HT1080 (cell line): ENCODE measurements at regions not wholly inside any gene's neighbourhood (a gene's known extent, or its start where the extent isn't known, plus 50 kb on each side); places are given as distances from the start of the nearest gene placed in this dataset.
"Not testable (repeated sequence)": the region's sequence is repeated elsewhere in the genome, so short reads cannot be mapped to it uniquely, and the experiment has no call there.

Experiments
- DNase-seq: peaks from one replicate; pipeline ENCODE4 v3.0.0-alpha.2; 2015; ENCODE audit warnings: low read depth

GRCh38 chr6:141395443-141396008 is 737.2 kb upstream of the GJE1 start:
- DNase-seq: no peak

GRCh38 chr6:141394565-141395051 is 738.1 kb upstream of the GJE1 start:
- no peak for DNase-seq

DNA sequence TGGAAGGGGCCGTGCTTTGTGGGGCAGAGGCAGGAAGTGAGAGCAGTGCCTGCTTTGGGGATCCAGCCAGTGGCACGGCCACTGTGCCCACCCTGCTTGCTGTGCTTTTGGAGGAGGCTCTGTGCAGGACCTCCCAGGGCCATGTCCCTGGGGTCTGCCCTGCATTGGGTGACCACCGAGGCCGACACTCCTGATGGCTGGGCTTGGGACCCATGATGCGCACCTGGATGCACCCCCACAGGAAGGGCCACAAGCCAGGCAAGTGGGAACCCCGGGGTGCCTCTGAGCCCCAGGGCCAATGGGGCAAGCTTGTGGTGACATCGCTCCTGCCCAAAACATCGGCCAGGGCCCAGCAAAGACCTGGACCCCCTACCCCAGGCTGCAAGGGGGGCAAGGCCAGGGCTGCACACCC is 738.6 kb upstream of the GJE1 start:
- DNase-seq: no peak

DNA sequence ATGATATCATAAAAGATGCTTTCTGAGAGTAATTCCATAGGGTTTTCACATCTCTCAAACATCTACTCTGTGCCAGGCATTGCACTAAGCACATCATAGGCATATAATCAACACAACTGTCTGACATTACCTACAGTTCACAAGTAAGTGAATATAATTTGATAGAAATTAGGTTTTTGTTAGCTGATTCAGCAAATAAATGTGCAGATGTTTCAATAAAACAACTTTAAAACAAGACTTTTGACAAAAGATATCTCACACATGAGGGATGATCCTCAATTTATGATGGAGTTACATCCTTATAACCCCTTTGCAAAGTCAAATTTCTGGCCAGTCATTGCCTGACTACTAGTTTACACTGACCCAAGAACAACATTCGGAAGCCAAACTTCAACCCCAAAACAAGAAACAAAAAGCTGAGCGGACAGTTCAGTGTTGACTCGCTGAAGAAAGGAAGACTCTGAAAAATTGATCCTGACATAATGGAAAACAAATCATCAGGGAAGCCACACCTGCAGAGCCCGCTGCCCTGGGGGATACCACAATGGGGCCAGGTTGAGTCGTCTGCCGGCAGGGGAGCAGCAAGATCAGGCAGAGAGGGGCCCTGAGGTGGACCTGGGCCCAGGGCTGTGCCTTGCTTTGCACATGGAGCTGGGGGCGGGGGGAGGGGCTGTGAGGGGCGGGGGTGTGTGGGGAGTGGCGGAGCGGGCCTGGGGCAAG is 739.2 kb upstream of the GJE1 start:
- no peak for DNase-seq

- not testable (repeated sequence) for DNase-seq
These were observed 741.6 kb upstream of the GJE1 start for GRCh38 chr6:141391135-141391534.

DNA sequence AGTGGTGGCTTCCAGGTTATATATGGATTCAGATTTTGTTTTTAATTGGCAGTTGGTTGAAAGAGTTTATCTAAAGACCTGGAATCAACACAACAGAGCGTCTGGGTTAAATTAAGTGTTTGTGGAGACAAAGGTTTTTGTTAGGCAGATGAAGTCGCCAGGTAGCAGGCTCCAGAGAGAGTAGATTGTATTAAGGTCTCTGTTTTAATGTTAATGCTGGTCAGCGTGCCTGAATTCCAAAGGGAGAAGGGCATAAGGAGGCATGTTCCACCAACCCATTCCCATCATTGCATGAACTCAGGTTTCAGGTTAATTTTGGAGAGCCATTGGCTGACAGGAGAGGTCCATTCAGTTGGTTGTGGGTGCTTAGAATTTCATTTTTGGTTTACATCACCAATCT is 744.1 kb upstream of the GJE1 start:
- DNase-seq: no peak

DNA sequence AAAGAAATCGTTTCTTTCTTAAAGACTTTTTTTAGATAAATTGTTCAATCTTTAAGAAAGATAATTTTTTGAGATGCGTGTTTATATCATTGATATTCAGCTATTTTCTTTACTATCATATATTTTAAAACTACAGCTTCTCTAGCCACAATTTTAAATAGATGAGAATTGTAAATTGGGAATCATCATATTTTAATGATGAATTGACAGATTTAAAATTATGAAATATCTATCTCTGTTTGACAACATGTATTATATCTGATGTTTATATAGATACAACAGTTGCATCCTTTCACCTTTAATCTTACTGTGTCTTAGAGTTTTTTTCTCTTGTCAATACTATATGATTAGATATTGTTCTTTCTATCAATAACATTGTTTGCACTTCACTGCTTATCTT is 762.3 kb upstream of the GJE1 start:
- no peak for DNase-seq

- not testable (repeated sequence) for DNase-seq
These were observed 765.9 kb upstream of the GJE1 start for GRCh38 chr6:141366796-141367195.

GRCh38 chr6:141364694-141365093 is 768.0 kb upstream of the GJE1 start:
- DNase-seq: no peak

DNA sequence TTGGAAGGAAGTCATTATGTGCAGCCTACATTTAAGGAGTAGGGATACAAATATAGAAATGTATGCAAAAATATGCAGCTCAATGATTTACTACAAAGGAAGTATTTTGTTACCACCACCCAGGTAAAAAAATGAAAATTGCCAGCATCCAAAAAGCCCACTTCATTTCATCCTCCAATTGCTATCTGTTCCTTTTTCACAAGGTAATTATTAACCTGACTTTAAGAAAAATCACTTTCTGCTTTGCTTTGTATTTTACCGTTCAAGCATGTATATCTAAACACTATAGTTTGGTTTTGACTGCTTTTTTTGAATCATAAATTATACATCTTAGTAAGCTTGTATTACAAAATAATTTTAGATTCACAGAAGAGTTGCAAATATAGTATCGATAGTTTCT is 768.5 kb upstream of the GJE1 start:
- DNase-seq: no peak

DNA sequence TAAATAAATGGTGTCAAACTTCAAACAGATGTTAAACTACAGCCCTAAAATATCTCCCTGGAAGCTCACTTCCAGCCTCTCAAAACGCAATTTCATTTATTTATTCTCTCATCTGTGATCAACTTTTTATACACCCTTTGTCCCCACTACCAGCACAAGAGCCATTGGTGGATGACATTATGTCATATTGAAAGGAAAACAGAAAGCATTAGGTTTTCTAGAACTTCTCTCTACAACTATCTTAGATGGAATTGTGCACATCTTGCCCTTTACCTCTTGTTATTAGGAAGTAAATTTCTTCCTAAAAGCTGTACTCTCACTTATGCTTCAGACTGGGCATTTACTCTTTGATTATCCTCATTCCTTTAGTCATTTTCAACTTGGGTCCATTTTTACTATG is 771.2 kb upstream of the GJE1 start:
- no peak for DNase-seq

GRCh38 chr6:141359953-141360352 is 772.8 kb upstream of the GJE1 start:
- no peak for DNase-seq

- DNase-seq: no peak
These were observed 778.4 kb upstream of the GJE1 start for GRCh38 chr6:141354191-141354955.

GRCh38 chr6:141351721-141352120 is 781.0 kb upstream of the GJE1 start:
- DNase-seq: no peak

DNA sequence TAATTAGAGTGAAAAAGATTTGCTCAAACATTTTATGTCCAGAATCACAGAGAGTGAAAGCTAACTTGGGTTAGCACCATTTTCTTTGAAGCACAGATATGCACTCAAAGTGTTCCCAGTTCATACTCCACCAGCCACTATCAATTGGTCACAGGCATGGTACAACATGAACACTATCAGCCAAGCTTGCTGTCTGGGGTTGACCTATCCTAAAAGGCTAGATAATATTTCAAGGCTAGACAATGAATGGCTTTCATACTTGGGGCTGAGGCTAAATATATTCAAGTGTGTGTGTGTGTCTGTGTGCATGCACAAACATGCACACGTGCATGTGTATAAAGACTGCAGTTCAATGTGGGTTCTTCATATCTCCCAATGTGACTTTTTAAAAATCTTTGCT is 783.0 kb upstream of the GJE1 start:
- DNase-seq: no peak

DNA sequence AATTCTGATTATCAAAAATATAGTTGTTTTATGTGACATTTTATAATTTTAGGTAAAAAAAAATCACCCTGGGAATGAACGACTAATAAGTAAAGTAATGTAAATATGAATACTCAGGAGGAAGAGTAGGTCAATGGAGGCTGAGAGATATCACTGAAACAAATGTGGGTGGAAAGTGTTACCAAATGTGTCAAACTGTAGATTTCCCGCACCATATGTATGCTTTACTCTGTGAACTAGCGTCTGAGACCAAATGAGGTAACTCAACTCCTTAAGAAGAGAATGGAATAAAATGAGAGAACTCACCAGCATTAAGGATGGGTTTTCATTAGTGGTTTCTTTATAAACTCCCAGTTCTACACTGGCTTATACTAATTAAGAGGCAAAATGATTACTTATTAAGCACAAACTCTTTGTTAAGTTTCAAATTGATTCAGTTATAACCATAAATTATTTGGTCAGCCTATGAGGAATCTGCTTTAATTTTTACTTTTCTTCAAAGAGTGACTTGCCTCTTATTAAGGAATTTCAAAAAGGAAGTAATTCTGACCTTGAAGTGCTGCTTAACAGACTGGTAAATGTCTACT is 784.7 kb upstream of the GJE1 start:
- no peak for DNase-seq

GRCh38 chr6:141347086-141347485 is 785.6 kb upstream of the GJE1 start:
- DNase-seq: no peak

GRCh38 chr6:141346535-141346934 is 786.2 kb upstream of the GJE1 start:
- DNase-seq: no peak

DNA sequence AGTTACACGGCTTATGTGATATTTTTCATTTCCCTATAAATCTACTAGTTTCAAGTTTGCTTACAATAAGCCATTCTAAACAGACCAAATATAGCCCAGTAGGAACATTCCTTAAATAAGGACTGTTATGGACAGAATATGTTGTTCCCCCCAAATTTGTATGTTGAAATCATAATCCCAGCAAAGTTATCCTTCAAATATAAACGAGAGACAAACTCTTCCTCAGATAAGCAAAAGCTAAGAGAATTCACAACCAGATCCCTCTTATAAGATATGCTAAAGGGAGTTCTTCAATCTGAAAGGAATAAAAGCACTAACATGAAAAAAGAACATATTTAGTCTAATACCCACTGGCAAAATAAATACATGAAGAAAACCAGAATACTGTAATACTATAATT is 795.5 kb upstream of the GJE1 start:
- DNase-seq: no peak

DNA sequence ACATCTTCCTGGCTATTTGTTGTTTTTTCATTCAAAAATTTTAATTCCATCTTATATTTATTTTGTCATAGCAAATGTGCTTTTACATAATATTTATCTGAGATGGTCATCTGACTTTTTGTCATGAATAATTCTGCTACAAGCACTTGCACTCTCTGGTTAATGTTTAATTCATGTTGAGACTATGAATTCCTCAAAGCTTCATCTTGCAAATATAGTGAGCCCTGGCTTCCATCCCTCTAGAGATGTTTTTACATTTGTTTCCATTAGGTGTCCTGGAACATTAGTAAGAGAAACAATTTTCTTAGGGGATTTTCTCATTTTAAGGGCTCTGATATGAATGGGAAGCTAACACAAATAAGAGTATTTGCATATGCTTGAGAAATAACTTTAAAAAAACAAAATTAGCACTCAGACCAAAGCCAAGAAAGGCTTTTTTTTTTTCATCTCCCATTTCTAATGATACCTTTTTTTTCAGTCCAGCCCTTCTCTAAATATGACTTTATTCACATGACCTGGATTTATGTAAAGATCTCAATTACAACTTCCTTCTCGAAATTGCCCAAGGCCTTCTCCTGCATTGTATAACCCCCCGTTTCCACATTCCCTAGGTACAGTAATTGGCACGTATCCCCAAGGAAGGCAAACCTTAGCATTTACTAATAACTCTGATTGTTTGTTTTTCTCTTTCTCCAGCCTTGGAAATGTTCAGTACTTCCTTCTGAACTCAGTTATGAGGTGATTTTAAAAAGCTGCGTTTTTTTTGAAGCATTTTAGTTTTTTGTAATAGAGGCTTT is 797.0 kb upstream of the GJE1 start:
- DNase-seq: no peak

- no peak for DNase-seq
These were observed 805.8 kb upstream of the GJE1 start for GRCh38 chr6:141326925-141327324.
